ENCODE measurements at regions not wholly inside any gene's neighbourhood (a gene's known extent, or its start where the extent isn't known, plus 50 kb on each side); places are given as distances from the start of the nearest gene placed in this dataset.

DNA sequence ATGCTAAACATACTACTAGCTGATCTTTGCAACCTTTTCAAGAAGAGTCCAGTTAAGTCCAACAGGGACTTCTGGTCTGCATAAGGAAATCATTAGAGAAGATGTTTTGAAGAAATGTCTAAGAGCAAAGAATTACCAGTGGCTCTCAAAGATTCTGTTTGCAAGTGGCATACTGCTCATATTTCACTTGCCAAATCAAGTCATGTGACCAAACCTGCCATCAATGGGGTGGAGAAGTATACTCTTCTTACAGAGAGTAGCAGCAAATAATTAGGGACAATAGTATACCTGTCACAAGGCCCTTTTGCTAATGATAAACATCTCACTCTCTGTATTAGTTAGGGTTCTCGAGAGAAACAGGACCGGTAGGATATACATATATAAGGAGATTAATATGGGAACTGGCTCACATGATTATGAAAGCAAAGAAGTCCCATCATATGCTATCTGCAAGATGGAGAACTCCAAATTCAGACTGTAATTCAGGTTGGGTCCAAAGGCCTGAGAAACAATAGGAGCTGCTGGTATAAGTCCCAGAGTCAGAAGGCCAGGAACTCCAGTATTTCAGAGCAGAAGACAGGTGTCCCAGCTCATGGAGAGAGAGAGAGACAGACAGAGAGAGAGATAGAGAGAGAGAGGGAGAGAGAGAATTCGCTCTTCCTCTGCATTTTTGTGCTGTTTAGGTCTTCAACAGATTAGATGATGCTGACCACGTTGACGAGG, 111.5 kb downstream of the LCA5 start:
- no peak overlapping the region for H2AK5ac ChIP-seq (ENCODE audit: low read depth, low read length)
- no peak overlapping the region for H3K23ac ChIP-seq (ENCODE audit: insufficient read length)
- H3K79me2 ChIP-seq (ENCODE audit: control insufficient read depth in 1 of 2, insufficient read depth in 2 of 2, low read length in 2 of 2), result no peaks in the 10 kb centered on the region
- H4K5ac ChIP-seq (ENCODE audit: insufficient read length, low read depth, low read length), result no peak overlapping the region
- H4K91ac ChIP-seq (replicated peaks; ENCODE audit: insufficient read length, low read length), result no peak overlapping the region
- no peak overlapping the region for H3K14ac ChIP-seq (ENCODE audit: insufficient read length)
- H4K8ac ChIP-seq (ENCODE audit: extremely low read depth, insufficient read depth, low read length), result no peak overlapping the region
- ChIA-PET CTCF (ENCODE audit: partially characterized antibody) (interaction anchor here (1.2 to 2.2 kb wide), 5 partner anchors 11 to 288 kb away, joined by 3 to 10 read pairs (median 7); no protein-coding TSS in a partner anchor), POLR2A (ENCODE audit: partially characterized antibody) (no interaction called here)
- no peak overlapping the region for H2BK12ac ChIP-seq (ENCODE audit: low read depth, low read length)
- H3K27ac ChIP-seq (ENCODE audit: low read depth, low read length), result no peak overlapping the region
- no peak overlapping the region for H2BK20ac ChIP-seq (ENCODE audit: low read length)
- 94% methylated on average over 5 of the region's 5 CpGs; no CpG with 5 or more reads in 1 of the 2 experiments for WGBS, 2 experiments (ENCODE audit: extremely low coverage in 1 of 2, insufficient coverage in 1 of 2, insufficient read length in 1 of 2, insufficient replicate concordance in 2 of 2, low coverage in 1 of 2, low lambda C conversion rate in 2 of 2, missing lambda C conversion rate in 1 of 2)
- no peaks in the 10 kb centered on the region for H3K27me3 ChIP-seq (replicated peaks in 1 of 4; ENCODE audit: control insufficient read depth in 3 of 4, extremely low read depth in 1 of 4, insufficient read depth in 3 of 4, low read length in 3 of 4)
- no peaks in the 10 kb centered on the region for H3K9me3 ChIP-seq (ENCODE audit: insufficient read depth in 2 of 2, low read depth in 1 of 2, low read length in 1 of 2)
- no peak overlapping the region for H3K9ac ChIP-seq (replicated peaks in 1 of 4; ENCODE audit: extremely low read depth in 1 of 4, low read depth in 3 of 4, low read length in 3 of 4)
- no peaks in the 10 kb centered on the region for H3K36me3 ChIP-seq (ENCODE audit: control insufficient read depth in 2 of 4, insufficient read depth in 4 of 4, low read length in 3 of 4)
- FAIRE-seq, result no peak
- TF ChIP-seq FOSL1 (IDR thresholded peaks at IDR 0.05; ENCODE audit: insufficient read depth, low read depth, low read length), result no peak
- H3K4me1 ChIP-seq (replicated peaks in 1 of 4; ENCODE audit: control insufficient read depth in 3 of 4, insufficient read depth in 4 of 4, low read length in 3 of 4), result no peaks in the 10 kb centered on the region; a peak in 2 of 7 replicates
- H2AFZ ChIP-seq (ENCODE audit: low read length), result no peak overlapping the region
- H3K4me3 ChIP-seq (ENCODE audit: extremely low read depth in 1 of 4, insufficient read depth in 2 of 4, low read depth in 3 of 4, low read length in 4 of 4), result no peak overlapping the region
- DNase-seq (ENCODE audit: low read depth in 1 of 2, low spot score in 2 of 2), result no peak
- H3K56ac ChIP-seq (replicated peaks; ENCODE audit: insufficient read length, low read depth, low read length), result no peak overlapping the region
- H3K79me1 ChIP-seq (ENCODE audit: low read depth, low read length), result no peaks in the 10 kb centered on the region
- H2BK120ac ChIP-seq (replicated peaks; ENCODE audit: low read depth, low read length), result no peak overlapping the region
- H3K4me2 ChIP-seq (ENCODE audit: insufficient read depth in 1 of 2, low read depth in 2 of 2, low read length in 2 of 2), result no peak overlapping the region
- no peaks in the 10 kb centered on the region for H3K23me2 ChIP-seq (ENCODE audit: low read depth, low read length)
- no peaks in the 10 kb centered on the region for H4K20me1 ChIP-seq (replicated peaks in 1 of 2; ENCODE audit: control insufficient read depth in 1 of 2, insufficient read depth in 2 of 2, low read length in 2 of 2)
- no peak overlapping the region for H2BK5ac ChIP-seq (ENCODE audit: low read depth, low read length)
- H3K18ac ChIP-seq (ENCODE audit: extremely low read depth, low read length), result no peak overlapping the region
- H2BK15ac ChIP-seq (ENCODE audit: low read length), result no peak overlapping the region
- H3K4ac ChIP-seq (replicated peaks; ENCODE audit: insufficient read length, low read depth, low read length), result no peak overlapping the region
